IPS DF 19.7 (cell line): ENCODE measurements at regions not wholly inside any gene's neighbourhood (a gene's known extent, or its start where the extent isn't known, plus 50 kb on each side); places are given as distances from the start of the nearest gene placed in this dataset.

Experiments used
- DNase-seq: peaks from one replicate; pipeline ENCODE4 v3.0.0-alpha.2; 2013; ENCODE audit warnings: low read depth, low spot score

DNA sequence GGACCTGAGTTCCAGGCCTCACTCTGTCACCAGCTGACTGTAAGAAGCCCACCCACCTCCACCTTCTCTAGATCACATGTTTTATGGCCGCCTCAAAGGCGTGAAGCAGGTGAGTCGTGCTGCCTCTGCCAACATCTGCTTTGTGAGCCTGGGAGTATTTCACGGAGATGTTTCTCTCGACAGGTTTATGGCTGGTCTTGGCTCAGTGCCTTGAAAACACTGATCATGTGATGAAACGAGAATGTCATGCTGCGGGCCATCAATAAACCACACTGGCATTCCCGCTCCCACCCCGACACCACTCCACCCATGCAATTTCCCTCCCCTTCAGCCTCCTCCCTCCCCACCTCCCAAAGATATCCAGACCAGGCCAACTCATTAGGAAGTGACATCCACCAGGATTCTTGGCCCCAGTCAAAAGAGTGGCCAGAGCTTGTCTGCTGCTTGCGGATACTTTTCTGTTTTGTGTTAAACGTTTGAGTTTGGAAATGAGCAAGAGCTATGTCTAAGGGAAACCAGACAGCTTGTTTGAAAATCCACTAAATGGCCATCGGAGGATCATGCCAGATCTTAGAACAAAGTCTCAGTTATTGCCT is 53.8 kb upstream of the NTF3 start:
- DNase-seq = no peak

DNA sequence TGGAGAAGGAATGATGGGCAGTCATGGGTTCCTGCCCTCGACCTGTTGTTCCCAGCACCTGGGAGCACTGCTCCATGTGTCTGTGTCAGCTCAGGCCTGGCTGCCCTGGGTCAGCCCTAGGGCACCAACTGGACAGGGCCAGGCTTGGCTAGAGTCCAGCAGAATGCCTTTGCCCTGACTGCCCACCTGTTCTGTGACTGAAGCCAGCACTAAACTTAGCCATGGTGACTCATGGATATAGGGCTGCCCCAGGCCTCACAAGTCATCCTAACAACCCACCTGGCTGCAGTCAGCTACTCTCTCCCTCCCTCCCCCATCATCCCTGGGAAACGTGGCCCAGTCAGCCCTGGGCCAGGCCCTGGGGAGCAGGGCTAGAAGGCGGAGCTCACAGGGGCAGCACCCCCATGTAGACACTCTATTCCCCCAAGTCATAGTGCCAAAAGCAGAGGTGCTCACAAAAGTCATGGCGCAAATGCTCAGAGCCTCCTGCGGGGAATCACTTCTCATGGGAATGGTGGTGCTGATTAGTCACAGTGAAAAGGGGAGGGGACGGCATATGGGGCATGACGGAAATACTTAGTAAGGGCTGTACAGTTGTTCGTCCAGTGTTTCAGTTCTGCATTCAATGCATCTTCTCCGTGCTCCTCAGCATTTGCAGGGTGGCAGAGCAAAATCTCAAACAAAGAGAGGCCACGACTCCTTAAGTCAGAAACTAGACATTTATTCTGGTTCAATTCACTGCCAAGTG is 52.0 kb upstream of the NTF3 start:
- no peak for DNase-seq
